ENCODE measurements at regions not wholly inside any gene's neighbourhood (a gene's known extent, or its start where the extent isn't known, plus 50 kb on each side); places are given as distances from the start of the nearest gene placed in this dataset.

GRCh38 chr6:168198302-168199180, 119.5 kb upstream of the FRMD1 start:
- Histone ChIP-seq H3K9me3 (ENCODE audit: control insufficient read depth, insufficient read depth, low read depth, low read length) (no peaks in the 10 kb centered on the region), H3K27ac (ENCODE audit: low read depth, low read length) (no peak overlapping the region), H3K9ac (ENCODE audit: low read length) (no peak overlapping the region), H3K27me3 (ENCODE audit: control insufficient read depth, insufficient read depth, low read length) (peaks cover 5% of the 10 kb centered on the region; the same call in 1 of the 2 replicates), H3K36me3 (ENCODE audit: control insufficient read depth, insufficient read depth, low read length) (no peaks in the 10 kb centered on the region), H3K4me1 (ENCODE audit: control insufficient read depth, insufficient read depth, low read length) (no peaks in the 10 kb centered on the region), H3K4me3 (ENCODE audit: low read depth, low read length) (no peak overlapping the region)

GRCh38 chr6:168197636-168198301, 118.8 kb upstream of the FRMD1 start:
- H3K27ac ChIP-seq (ENCODE audit: low read depth, low read length), result no peak overlapping the region
- no peaks in the 10 kb centered on the region for H3K9me3 ChIP-seq (ENCODE audit: control insufficient read depth, insufficient read depth, low read depth, low read length)
- H3K9ac ChIP-seq (ENCODE audit: low read length), result no peak overlapping the region
- H3K4me3 ChIP-seq (ENCODE audit: low read depth, low read length), result no peak overlapping the region
- no peaks in the 10 kb centered on the region for H3K36me3 ChIP-seq (ENCODE audit: control insufficient read depth, insufficient read depth, low read length)
- H3K4me1 ChIP-seq (ENCODE audit: control insufficient read depth, insufficient read depth, low read length), result no peaks in the 10 kb centered on the region
- H3K27me3 ChIP-seq (ENCODE audit: control insufficient read depth, insufficient read depth, low read length), result peaks cover 5% of the 10 kb centered on the region; the same call in 1 of the 2 replicates

- Histone ChIP-seq H3K27me3 (ENCODE audit: control insufficient read depth, insufficient read depth, low read length) (peaks cover 5% of the 10 kb centered on the region; the same call in 1 of the 2 replicates), H3K9ac (ENCODE audit: low read length) (no peak overlapping the region), H3K27ac (ENCODE audit: low read depth, low read length) (no peak overlapping the region), H3K4me1 (ENCODE audit: control insufficient read depth, insufficient read depth, low read length) (no peaks in the 10 kb centered on the region), H3K36me3 (ENCODE audit: control insufficient read depth, insufficient read depth, low read length) (no peaks in the 10 kb centered on the region), H3K4me3 (ENCODE audit: low read depth, low read length) (no peak overlapping the region), H3K9me3 (ENCODE audit: control insufficient read depth, insufficient read depth, low read depth, low read length) (no peaks in the 10 kb centered on the region)
These were observed 118.0 kb upstream of the FRMD1 start for GRCh38 chr6:168196881-168197635.

- Histone ChIP-seq H3K9me3 (ENCODE audit: control insufficient read depth, insufficient read depth, low read depth, low read length) (no peaks in the 10 kb centered on the region), H3K36me3 (ENCODE audit: control insufficient read depth, insufficient read depth, low read length) (no peaks in the 10 kb centered on the region), H3K9ac (ENCODE audit: low read length) (no peak overlapping the region), H3K27me3 (ENCODE audit: control insufficient read depth, insufficient read depth, low read length) (peaks cover 5% of the 10 kb centered on the region; the same call in 1 of the 2 replicates), H3K4me1 (ENCODE audit: control insufficient read depth, insufficient read depth, low read length) (no peaks in the 10 kb centered on the region), H3K4me3 (ENCODE audit: low read depth, low read length) (no peak overlapping the region), H3K27ac (ENCODE audit: low read depth, low read length) (no peak overlapping the region)
These were observed 117.4 kb upstream of the FRMD1 start for GRCh38 chr6:168196385-168196860.

- Histone ChIP-seq H3K27ac (ENCODE audit: low read depth, low read length) (no peak overlapping the region), H3K4me3 (ENCODE audit: low read depth, low read length) (no peak overlapping the region), H3K36me3 (ENCODE audit: control insufficient read depth, insufficient read depth, low read length) (no peaks in the 10 kb centered on the region), H3K9ac (ENCODE audit: low read length) (no peak overlapping the region), H3K4me1 (ENCODE audit: control insufficient read depth, insufficient read depth, low read length) (no peaks in the 10 kb centered on the region), H3K9me3 (ENCODE audit: control insufficient read depth, insufficient read depth, low read depth, low read length) (no peaks in the 10 kb centered on the region), H3K27me3 (ENCODE audit: control insufficient read depth, insufficient read depth, low read length) (peaks cover 5% of the 10 kb centered on the region; the same call in 1 of the 2 replicates)
These were observed 116.7 kb upstream of the FRMD1 start for GRCh38 chr6:168195712-168196111.

- Histone ChIP-seq H3K27ac (ENCODE audit: low read depth, low read length) (no peak overlapping the region), H3K4me3 (ENCODE audit: low read depth, low read length) (no peak overlapping the region), H3K36me3 (ENCODE audit: control insufficient read depth, insufficient read depth, low read length) (no peaks in the 10 kb centered on the region), H3K27me3 (ENCODE audit: control insufficient read depth, insufficient read depth, low read length) (peaks cover 5% of the 10 kb centered on the region; the same call in 1 of the 2 replicates), H3K4me1 (ENCODE audit: control insufficient read depth, insufficient read depth, low read length) (no peaks in the 10 kb centered on the region), H3K9me3 (ENCODE audit: control insufficient read depth, insufficient read depth, low read depth, low read length) (no peaks in the 10 kb centered on the region), H3K9ac (ENCODE audit: low read length) (no peak overlapping the region)
These were observed 115.9 kb upstream of the FRMD1 start for GRCh38 chr6:168194732-168195567.

GRCh38 chr6:168193816-168194721, 115.1 kb upstream of the FRMD1 start:
- no peaks in the 10 kb centered on the region for H3K4me1 ChIP-seq (ENCODE audit: control insufficient read depth, insufficient read depth, low read length)
- H3K9ac ChIP-seq (ENCODE audit: low read length), result no peak overlapping the region
- no peaks in the 10 kb centered on the region for H3K36me3 ChIP-seq (ENCODE audit: control insufficient read depth, insufficient read depth, low read length)
- H3K4me3 ChIP-seq (ENCODE audit: low read depth, low read length), result no peak overlapping the region
- H3K9me3 ChIP-seq (ENCODE audit: control insufficient read depth, insufficient read depth, low read depth, low read length), result no peaks in the 10 kb centered on the region
- H3K27ac ChIP-seq (ENCODE audit: low read depth, low read length), result no peak overlapping the region
- peaks cover 5% of the 10 kb centered on the region; the same call in 1 of the 2 replicates for H3K27me3 ChIP-seq (ENCODE audit: control insufficient read depth, insufficient read depth, low read length)

- no peak overlapping the region for H3K4me3 ChIP-seq (ENCODE audit: low read depth, low read length)
- no peaks in the 10 kb centered on the region for H3K36me3 ChIP-seq (ENCODE audit: control insufficient read depth, insufficient read depth, low read length)
- peaks cover 5% of the 10 kb centered on the region; the same call in 1 of the 2 replicates for H3K27me3 ChIP-seq (ENCODE audit: control insufficient read depth, insufficient read depth, low read length)
- no peaks in the 10 kb centered on the region for H3K9me3 ChIP-seq (ENCODE audit: control insufficient read depth, insufficient read depth, low read depth, low read length)
- no peak overlapping the region for H3K27ac ChIP-seq (ENCODE audit: low read depth, low read length)
- H3K4me1 ChIP-seq (ENCODE audit: control insufficient read depth, insufficient read depth, low read length), result no peaks in the 10 kb centered on the region
- no peak overlapping the region for H3K9ac ChIP-seq (ENCODE audit: low read length)
These were observed 114.1 kb upstream of the FRMD1 start for GRCh38 chr6:168192901-168193815.
